Neural cell (in vitro differentiated cells): ENCODE measurements at regions not wholly inside any gene's neighbourhood (a gene's known extent, or its start where the extent isn't known, plus 50 kb on each side); places are given as distances from the start of the nearest gene placed in this dataset.

Experiments used
- H2AFZ ChIP-seq: fragments of 200-600, 300-800 bp; sonication (generic), shearing (Covaris generic); 2 replicates; pipeline ENCODE4 v1.6.0; 2014; ENCODE audit warnings: low read depth, mild to moderate bottlenecking, antibody characterized with exemption, low read length, moderate library complexity
- H3F3A ChIP-seq: fragments of 200-600 bp; shearing (Covaris generic); 2 replicates; pipeline ENCODE4 v1.6.1; 2016; ENCODE audit warnings: mild to moderate bottlenecking, moderate library complexity, mixed read lengths, antibody characterized with exemption, low read length; ENCODE audit not compliant: insufficient read depth, poor library complexity, severe bottlenecking
- H3K27ac ChIP-seq: fragments of 200-600, 300-800 bp; sonication (generic), shearing (Covaris generic); 2 replicates; pipeline ENCODE4 v1.5.1; 2014; ENCODE audit warnings: mild to moderate bottlenecking, low read length, moderate library complexity
- H3K27me3 ChIP-seq: fragments of 300-800, 200-600 bp; sonication (generic), shearing (Covaris generic); 2 replicates; pipeline ENCODE4 v1.6.0; 2014; ENCODE audit warnings: mild to moderate bottlenecking, low read depth, low read length, moderate library complexity; ENCODE audit not compliant: insufficient read depth
- H3K36me3 ChIP-seq: fragments of 300-800, 200-600 bp; sonication (generic), shearing (Covaris generic); 2 replicates; pipeline ENCODE4 v1.5.1; 2014; ENCODE audit warnings: mild to moderate bottlenecking, antibody characterized with exemption, low read length, moderate library complexity; ENCODE audit not compliant: insufficient read depth
- H3K4me2 ChIP-seq: fragments of 300-800, 200-600 bp; sonication (generic), shearing (Covaris generic); 2 replicates; pipeline ENCODE4 v1.6.0; 2014; ENCODE audit warnings: mild to moderate bottlenecking, low read length
- H3K4me3 ChIP-seq: fragments of 300-800, 200-600 bp; sonication (generic), shearing (Covaris generic); 2 replicates; pipeline ENCODE4 v1.5.1; 2014; ENCODE audit warnings: mild to moderate bottlenecking, low read length, moderate library complexity
- H3K79me2 ChIP-seq: fragments of 200-600 bp; shearing (Covaris generic); replicated peaks from 2 replicates; pipeline ENCODE4 v1.6.0; 2014; ENCODE audit warnings: mild to moderate bottlenecking, low read length, moderate library complexity; ENCODE audit not compliant: insufficient read depth
- H3K9ac ChIP-seq: fragments of 300-800, 200-600 bp; sonication (generic), shearing (Covaris generic); 2 replicates; pipeline ENCODE4 v1.6.1; 2016; ENCODE audit warnings: mild to moderate bottlenecking, low read length, mixed read lengths
- H3K9me2 ChIP-seq: fragments of 200-600 bp; shearing (Covaris generic); 2 replicates; pipeline ENCODE4 v1.6.1; 2016; ENCODE audit warnings: mild to moderate bottlenecking, low read length, mixed read lengths; ENCODE audit not compliant: insufficient read depth
- H3K9me3 ChIP-seq: fragments of 200-600, 300-800 bp; sonication (generic), shearing (Covaris generic); 2 replicates; pipeline ENCODE4 v1.6.1; 2016; ENCODE audit warnings: mild to moderate bottlenecking, mixed run types, low read length, moderate library complexity, mixed read lengths
- H4K20me1 ChIP-seq: fragments of 200-600 bp; shearing (Covaris generic); 2 replicates; pipeline ENCODE4 v1.6.1; 2016; ENCODE audit warnings: mild to moderate bottlenecking, mixed run types; ENCODE audit not compliant: insufficient read depth
- EP300 ChIP-seq: fragments of 450-650 bp; conservative IDR thresholded peaks from 2 replicates; pipeline ENCODE4 v1.6.1; 2014; ENCODE audit warnings: antibody characterized with exemption, mild to moderate bottlenecking, moderate library complexity; ENCODE audit not compliant: poor library complexity, severe bottlenecking
- EZH2 ChIP-seq: fragments of 200-600, 300-800 bp; shearing (Covaris generic), sonication (generic); IDR thresholded peaks from 2 replicates; pipeline ENCODE4 v1.6.1; 2014; ENCODE audit warnings: antibody characterized with exemption, low read length, borderline replicate concordance, mild to moderate bottlenecking; ENCODE audit not compliant: insufficient read depth, poor library complexity, severe bottlenecking
- MXI1 ChIP-seq: fragments of 450-650 bp; conservative IDR thresholded peaks from 2 replicates; pipeline ENCODE4 v1.6.1; 2014; ENCODE audit warnings: antibody characterized with exemption, mild to moderate bottlenecking; ENCODE audit not compliant: poor library complexity, severe bottlenecking
- POLR2AphosphoS5 ChIP-seq: IDR thresholded peaks from 2 replicates; pipeline ENCODE4 v1.6.1; 2012
- RAD21 ChIP-seq: fragments of 450-650 bp; conservative IDR thresholded peaks from 2 replicates; pipeline ENCODE4 v1.6.1; 2014; ENCODE audit warnings: antibody characterized with exemption, mild to moderate bottlenecking, moderate library complexity
- SMC3 ChIP-seq: fragments of 450-650 bp; conservative IDR thresholded peaks from 2 replicates; pipeline ENCODE4 v1.6.1; 2014; ENCODE audit warnings: antibody characterized with exemption, mild to moderate bottlenecking, moderate library complexity; ENCODE audit not compliant: poor library complexity
- TAF1 ChIP-seq: IDR thresholded peaks from 2 replicates; pipeline ENCODE4 v1.6.1; 2012; ENCODE audit warnings: low read depth
- TF ChIP-seq, protein P1 (sequence below): IDR thresholded peaks from 2 replicates; pipeline ENCODE4 v1.6.1; 2012; ENCODE audit warnings: borderline replicate concordance
- TF ChIP-seq, protein P2 (sequence below): fragments of 450-650 bp; IDR thresholded peaks from 2 replicates; pipeline ENCODE4 v1.5.1; 2014; ENCODE audit warnings: antibody characterized with exemption, mild to moderate bottlenecking, moderate library complexity; ENCODE audit not compliant: poor library complexity, severe bottlenecking

DNA sequence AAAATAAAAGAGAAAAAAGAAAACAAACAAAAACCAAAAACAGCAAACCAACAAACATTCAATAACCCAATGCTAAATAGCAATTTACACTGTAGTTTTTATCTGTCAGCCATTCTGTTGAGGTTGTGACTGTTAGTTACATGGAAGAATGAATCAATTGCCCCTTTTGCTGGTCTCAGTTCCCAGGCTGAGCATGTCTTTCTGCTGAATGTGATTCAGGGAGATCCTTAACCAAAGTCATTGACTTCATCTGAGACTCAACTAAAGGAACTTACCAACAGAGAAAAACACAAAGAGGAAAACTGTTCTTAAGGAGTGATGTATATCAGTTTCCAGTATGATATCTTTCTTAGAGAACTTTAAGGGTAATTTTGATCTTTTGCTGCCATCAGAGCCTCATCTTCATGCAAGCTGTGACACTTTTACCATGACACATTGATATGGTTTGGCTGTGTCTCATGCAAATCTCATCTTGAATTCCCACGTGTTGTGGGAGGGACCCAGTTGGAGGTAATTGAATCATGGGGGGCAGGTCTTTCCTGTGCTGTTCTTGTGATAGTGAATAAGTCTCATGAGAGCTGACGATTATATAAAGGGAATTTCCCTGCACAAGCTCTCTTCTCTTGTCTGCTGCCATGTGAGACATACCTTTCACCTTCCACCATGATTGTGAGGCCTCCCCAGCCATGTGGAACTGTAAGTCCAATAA lies 469.8 kb downstream of the KIF20B start:
- Histone ChIP-seq H3K4me2 (no peak overlapping the region), H3F3A (no peaks in the 10 kb centered on the region), H3K9ac (no peak overlapping the region), H2AFZ (no peak overlapping the region), H4K20me1 (no peaks in the 10 kb centered on the region), H3K9me2 (no peaks in the 10 kb centered on the region), H3K27me3 (no peaks in the 10 kb centered on the region), H3K27ac (no peak overlapping the region), H3K9me3 (no peaks in the 10 kb centered on the region), H3K79me2 (no peaks in the 10 kb centered on the region), H3K4me3 (no peak overlapping the region), H3K36me3 (no peaks in the 10 kb centered on the region)
- no peak for TF ChIP-seq TAF1

DNA sequence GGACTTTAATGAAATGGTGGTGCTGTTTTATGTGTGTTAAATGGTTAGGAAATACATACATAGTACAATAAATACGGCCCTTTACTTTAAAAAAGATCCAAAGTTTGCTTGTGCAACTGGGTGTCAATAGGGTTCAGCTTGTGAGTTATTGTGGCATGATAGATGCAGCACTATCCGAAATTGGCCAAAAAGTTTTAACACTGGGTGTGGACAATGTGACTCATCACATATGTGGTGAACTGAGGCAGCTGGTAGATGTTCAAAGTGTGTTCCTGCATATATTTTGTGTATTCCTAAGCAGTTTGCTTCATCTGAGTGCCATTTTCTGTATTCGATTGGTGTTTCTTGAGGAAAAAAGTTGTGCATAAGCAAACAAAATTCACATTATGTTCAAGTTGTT lies 473.1 kb downstream of the KIF20B start:
- no peak overlapping the region for H3K4me3 ChIP-seq
- no peaks in the 10 kb centered on the region for H3K27me3 ChIP-seq
- no peaks in the 10 kb centered on the region for H3K79me2 ChIP-seq
- no peaks in the 10 kb centered on the region for H3K9me2 ChIP-seq
- TF ChIP-seq TAF1 (no peak), POLR2AphosphoS5 (no peak), EZH2 (no peak), SMC3 (no peak), MXI1 (no peak), EP300 (no peak), RAD21 (no peak)
- TF ChIP-seq, protein P1, sequence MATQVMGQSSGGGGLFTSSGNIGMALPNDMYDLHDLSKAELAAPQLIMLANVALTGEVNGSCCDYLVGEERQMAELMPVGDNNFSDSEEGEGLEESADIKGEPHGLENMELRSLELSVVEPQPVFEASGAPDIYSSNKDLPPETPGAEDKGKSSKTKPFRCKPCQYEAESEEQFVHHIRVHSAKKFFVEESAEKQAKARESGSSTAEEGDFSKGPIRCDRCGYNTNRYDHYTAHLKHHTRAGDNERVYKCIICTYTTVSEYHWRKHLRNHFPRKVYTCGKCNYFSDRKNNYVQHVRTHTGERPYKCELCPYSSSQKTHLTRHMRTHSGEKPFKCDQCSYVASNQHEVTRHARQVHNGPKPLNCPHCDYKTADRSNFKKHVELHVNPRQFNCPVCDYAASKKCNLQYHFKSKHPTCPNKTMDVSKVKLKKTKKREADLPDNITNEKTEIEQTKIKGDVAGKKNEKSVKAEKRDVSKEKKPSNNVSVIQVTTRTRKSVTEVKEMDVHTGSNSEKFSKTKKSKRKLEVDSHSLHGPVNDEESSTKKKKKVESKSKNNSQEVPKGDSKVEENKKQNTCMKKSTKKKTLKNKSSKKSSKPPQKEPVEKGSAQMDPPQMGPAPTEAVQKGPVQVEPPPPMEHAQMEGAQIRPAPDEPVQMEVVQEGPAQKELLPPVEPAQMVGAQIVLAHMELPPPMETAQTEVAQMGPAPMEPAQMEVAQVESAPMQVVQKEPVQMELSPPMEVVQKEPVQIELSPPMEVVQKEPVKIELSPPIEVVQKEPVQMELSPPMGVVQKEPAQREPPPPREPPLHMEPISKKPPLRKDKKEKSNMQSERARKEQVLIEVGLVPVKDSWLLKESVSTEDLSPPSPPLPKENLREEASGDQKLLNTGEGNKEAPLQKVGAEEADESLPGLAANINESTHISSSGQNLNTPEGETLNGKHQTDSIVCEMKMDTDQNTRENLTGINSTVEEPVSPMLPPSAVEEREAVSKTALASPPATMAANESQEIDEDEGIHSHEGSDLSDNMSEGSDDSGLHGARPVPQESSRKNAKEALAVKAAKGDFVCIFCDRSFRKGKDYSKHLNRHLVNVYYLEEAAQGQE: no peak
- TF ChIP-seq, protein P2, sequence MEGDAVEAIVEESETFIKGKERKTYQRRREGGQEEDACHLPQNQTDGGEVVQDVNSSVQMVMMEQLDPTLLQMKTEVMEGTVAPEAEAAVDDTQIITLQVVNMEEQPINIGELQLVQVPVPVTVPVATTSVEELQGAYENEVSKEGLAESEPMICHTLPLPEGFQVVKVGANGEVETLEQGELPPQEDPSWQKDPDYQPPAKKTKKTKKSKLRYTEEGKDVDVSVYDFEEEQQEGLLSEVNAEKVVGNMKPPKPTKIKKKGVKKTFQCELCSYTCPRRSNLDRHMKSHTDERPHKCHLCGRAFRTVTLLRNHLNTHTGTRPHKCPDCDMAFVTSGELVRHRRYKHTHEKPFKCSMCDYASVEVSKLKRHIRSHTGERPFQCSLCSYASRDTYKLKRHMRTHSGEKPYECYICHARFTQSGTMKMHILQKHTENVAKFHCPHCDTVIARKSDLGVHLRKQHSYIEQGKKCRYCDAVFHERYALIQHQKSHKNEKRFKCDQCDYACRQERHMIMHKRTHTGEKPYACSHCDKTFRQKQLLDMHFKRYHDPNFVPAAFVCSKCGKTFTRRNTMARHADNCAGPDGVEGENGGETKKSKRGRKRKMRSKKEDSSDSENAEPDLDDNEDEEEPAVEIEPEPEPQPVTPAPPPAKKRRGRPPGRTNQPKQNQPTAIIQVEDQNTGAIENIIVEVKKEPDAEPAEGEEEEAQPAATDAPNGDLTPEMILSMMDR: no peak
- no peak overlapping the region for H2AFZ ChIP-seq
- no peaks in the 10 kb centered on the region for H3F3A ChIP-seq
- no peaks in the 10 kb centered on the region for H3K9me3 ChIP-seq
- H3K27ac ChIP-seq: no peak overlapping the region
- no peak overlapping the region for H3K4me2 ChIP-seq
- no peaks in the 10 kb centered on the region for H4K20me1 ChIP-seq
- no peak overlapping the region for H3K9ac ChIP-seq
- no peaks in the 10 kb centered on the region for H3K36me3 ChIP-seq

GRCh38 chr10:90175161-90175681 lies 473.8 kb downstream of the KIF20B start:
- Histone ChIP-seq H3K9me2 (no peaks in the 10 kb centered on the region), H3K4me3 (no peak overlapping the region), H3K36me3 (no peaks in the 10 kb centered on the region), H3F3A (no peaks in the 10 kb centered on the region), H3K79me2 (no peaks in the 10 kb centered on the region), H3K4me2 (no peak overlapping the region), H3K9me3 (no peaks in the 10 kb centered on the region), H3K27me3 (no peaks in the 10 kb centered on the region), H3K9ac (no peak overlapping the region), H4K20me1 (no peaks in the 10 kb centered on the region), H3K27ac (no peak overlapping the region), H2AFZ (no peak overlapping the region)
- no peak for TF ChIP-seq SMC3
- TF ChIP-seq, protein P1: no peak
- TF ChIP-seq TAF1: no peak
- no peak for TF ChIP-seq MXI1
- TF ChIP-seq, protein P2: no peak
